ENCODE measurements at regions not wholly inside any gene's neighbourhood (a gene's known extent, or its start where the extent isn't known, plus 50 kb on each side); places are given as distances from the start of the nearest gene placed in this dataset.
A peak's percentile ranks its signal among the peaks of the same experiment; 100 is the strongest.

DNA sequence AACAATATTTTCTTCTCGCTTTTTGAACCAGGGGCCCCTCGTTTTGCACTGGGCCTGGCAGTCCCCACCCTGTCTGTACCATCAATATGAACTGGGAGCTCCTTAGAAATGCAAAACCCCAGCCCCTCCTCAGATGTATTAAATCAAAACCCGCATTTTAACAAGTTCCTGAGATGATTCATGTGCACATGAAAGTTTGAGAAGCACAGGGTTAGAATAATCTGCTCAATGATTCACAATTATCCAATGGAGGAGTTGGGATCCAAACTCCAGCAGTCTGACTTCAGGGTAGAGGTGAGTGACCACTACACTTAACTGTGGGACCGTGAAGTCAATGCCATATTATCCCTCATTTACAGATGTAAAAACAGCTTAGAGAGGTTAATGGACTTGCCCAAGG is 256.4 kb downstream of the IGSF11 start:
- no peaks in the 10 kb centered on the region for H3K36me3 ChIP-seq (ENCODE audit: insufficient read depth)
- no peak overlapping the region for H3K27ac Mint-ChIP-seq
- no peak overlapping the region for H3K4me3 ChIP-seq
- H3K4me2 ChIP-seq = 0 out of 2 replicates have a peak overlapping the region, but pooled peaks have one; percentile 8
- H3K9me3 Mint-ChIP-seq = no peaks in the 10 kb centered on the region
- peaks cover 4% of the 10 kb centered on the region; the same call in 2 of the 3 replicates for H3K4me1 Mint-ChIP-seq
- H3K27ac ChIP-seq (ENCODE audit: low read depth) = no peak overlapping the region
- DNase-seq (ENCODE audit: low spot score) (no peak), ATAC-seq (no peak)
- H3K27me3 ChIP-seq (ENCODE audit: insufficient read depth) = no peaks in the 10 kb centered on the region
- no peaks in the 10 kb centered on the region for H3K4me1 ChIP-seq (ENCODE audit: insufficient read depth)
- no peaks in the 10 kb centered on the region for H3K27me3 Mint-ChIP-seq (ENCODE audit: insufficient read depth, low read depth, poor library complexity)
- no peak overlapping the region for H3K4me3 Mint-ChIP-seq
- no peaks in the 10 kb centered on the region for H3F3A ChIP-seq (replicated peaks; ENCODE audit: low read depth)
- H3K79me2 ChIP-seq (replicated peaks; ENCODE audit: insufficient read depth) = no peaks in the 10 kb centered on the region
- H3K9me2 ChIP-seq (ENCODE audit: insufficient read depth) = no peaks in the 10 kb centered on the region
- no peaks in the 10 kb centered on the region for H4K20me1 ChIP-seq (replicated peaks; ENCODE audit: insufficient read depth)
- H2AFZ ChIP-seq = peak overlapping the region; percentile 86
- H3K36me3 Mint-ChIP-seq (ENCODE audit: low read depth) = no peaks in the 10 kb centered on the region
- TF ChIP-seq, protein P1, sequence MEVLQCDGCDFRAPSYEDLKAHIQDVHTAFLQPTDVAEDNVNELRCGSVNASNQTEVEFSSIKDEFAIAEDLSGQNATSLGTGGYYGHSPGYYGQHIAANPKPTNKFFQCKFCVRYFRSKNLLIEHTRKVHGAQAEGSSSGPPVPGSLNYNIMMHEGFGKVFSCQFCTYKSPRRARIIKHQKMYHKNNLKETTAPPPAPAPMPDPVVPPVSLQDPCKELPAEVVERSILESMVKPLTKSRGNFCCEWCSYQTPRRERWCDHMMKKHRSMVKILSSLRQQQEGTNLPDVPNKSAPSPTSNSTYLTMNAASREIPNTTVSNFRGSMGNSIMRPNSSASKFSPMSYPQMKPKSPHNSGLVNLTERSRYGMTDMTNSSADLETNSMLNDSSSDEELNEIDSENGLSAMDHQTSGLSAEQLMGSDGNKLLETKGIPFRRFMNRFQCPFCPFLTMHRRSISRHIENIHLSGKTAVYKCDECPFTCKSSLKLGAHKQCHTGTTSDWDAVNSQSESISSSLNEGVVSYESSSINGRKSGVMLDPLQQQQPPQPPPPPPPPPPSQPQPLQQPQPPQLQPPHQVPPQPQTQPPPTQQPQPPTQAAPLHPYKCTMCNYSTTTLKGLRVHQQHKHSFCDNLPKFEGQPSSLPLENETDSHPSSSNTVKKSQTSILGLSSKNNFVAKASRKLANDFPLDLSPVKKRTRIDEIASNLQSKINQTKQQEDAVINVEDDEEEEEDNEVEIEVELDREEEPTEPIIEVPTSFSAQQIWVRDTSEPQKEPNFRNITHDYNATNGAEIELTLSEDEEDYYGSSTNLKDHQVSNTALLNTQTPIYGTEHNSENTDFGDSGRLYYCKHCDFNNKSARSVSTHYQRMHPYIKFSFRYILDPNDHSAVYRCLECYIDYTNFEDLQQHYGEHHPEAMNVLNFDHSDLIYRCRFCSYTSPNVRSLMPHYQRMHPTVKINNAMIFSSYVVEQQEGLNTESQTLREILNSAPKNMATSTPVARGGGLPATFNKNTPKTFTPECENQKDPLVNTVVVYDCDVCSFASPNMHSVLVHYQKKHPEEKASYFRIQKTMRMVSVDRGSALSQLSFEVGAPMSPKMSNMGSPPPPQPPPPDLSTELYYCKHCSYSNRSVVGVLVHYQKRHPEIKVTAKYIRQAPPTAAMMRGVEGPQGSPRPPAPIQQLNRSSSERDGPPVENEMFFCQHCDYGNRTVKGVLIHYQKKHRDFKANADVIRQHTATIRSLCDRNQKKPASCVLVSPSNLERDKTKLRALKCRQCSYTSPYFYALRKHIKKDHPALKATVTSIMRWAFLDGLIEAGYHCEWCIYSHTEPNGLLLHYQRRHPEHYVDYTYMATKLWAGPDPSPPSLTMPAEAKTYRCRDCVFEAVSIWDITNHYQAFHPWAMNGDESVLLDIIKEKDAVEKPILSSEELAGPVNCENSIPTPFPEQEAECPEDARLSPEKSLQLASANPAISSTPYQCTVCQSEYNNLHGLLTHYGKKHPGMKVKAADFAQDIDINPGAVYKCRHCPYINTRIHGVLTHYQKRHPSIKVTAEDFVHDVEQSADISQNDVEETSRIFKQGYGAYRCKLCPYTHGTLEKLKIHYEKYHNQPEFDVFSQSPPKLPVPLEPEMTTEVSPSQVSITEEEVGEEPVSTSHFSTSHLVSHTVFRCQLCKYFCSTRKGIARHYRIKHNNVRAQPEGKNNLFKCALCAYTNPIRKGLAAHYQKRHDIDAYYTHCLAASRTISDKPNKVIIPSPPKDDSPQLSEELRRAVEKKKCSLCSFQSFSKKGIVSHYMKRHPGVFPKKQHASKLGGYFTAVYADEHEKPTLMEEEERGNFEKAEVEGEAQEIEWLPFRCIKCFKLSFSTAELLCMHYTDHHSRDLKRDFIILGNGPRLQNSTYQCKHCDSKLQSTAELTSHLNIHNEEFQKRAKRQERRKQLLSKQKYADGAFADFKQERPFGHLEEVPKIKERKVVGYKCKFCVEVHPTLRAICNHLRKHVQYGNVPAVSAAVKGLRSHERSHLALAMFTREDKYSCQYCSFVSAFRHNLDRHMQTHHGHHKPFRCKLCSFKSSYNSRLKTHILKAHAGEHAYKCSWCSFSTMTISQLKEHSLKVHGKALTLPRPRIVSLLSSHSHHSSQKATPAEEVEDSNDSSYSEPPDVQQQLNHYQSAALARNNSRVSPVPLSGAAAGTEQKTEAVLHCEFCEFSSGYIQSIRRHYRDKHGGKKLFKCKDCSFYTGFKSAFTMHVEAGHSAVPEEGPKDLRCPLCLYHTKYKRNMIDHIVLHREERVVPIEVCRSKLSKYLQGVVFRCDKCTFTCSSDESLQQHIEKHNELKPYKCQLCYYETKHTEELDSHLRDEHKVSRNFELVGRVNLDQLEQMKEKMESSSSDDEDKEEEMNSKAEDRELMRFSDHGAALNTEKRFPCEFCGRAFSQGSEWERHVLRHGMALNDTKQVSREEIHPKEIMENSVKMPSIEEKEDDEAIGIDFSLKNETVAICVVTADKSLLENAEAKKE (CRISPR knock-in tag; IDR thresholded peaks at IDR 0.05) = no peak
- no peak for TF ChIP-seq NANOG (IDR thresholded peaks at IDR 0.05; ENCODE audit: borderline replicate concordance)
- TF ChIP-seq, protein P2, sequence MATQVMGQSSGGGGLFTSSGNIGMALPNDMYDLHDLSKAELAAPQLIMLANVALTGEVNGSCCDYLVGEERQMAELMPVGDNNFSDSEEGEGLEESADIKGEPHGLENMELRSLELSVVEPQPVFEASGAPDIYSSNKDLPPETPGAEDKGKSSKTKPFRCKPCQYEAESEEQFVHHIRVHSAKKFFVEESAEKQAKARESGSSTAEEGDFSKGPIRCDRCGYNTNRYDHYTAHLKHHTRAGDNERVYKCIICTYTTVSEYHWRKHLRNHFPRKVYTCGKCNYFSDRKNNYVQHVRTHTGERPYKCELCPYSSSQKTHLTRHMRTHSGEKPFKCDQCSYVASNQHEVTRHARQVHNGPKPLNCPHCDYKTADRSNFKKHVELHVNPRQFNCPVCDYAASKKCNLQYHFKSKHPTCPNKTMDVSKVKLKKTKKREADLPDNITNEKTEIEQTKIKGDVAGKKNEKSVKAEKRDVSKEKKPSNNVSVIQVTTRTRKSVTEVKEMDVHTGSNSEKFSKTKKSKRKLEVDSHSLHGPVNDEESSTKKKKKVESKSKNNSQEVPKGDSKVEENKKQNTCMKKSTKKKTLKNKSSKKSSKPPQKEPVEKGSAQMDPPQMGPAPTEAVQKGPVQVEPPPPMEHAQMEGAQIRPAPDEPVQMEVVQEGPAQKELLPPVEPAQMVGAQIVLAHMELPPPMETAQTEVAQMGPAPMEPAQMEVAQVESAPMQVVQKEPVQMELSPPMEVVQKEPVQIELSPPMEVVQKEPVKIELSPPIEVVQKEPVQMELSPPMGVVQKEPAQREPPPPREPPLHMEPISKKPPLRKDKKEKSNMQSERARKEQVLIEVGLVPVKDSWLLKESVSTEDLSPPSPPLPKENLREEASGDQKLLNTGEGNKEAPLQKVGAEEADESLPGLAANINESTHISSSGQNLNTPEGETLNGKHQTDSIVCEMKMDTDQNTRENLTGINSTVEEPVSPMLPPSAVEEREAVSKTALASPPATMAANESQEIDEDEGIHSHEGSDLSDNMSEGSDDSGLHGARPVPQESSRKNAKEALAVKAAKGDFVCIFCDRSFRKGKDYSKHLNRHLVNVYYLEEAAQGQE (IDR thresholded peaks at IDR 0.05; ENCODE audit: unreplicated experiment) = no peak
- TF ChIP-seq ZNF114 (CRISPR knock-in tag; IDR thresholded peaks at IDR 0.05) = no peak
- TF ChIP-seq CREB1 (CRISPR knock-in tag; IDR thresholded peaks at IDR 0.05; ENCODE audit: low read depth) = no peak
- no peak for TF ChIP-seq STAT1 (IDR thresholded peaks at IDR 0.05; ENCODE audit: unreplicated experiment)
- TF ChIP-seq, protein P3, sequence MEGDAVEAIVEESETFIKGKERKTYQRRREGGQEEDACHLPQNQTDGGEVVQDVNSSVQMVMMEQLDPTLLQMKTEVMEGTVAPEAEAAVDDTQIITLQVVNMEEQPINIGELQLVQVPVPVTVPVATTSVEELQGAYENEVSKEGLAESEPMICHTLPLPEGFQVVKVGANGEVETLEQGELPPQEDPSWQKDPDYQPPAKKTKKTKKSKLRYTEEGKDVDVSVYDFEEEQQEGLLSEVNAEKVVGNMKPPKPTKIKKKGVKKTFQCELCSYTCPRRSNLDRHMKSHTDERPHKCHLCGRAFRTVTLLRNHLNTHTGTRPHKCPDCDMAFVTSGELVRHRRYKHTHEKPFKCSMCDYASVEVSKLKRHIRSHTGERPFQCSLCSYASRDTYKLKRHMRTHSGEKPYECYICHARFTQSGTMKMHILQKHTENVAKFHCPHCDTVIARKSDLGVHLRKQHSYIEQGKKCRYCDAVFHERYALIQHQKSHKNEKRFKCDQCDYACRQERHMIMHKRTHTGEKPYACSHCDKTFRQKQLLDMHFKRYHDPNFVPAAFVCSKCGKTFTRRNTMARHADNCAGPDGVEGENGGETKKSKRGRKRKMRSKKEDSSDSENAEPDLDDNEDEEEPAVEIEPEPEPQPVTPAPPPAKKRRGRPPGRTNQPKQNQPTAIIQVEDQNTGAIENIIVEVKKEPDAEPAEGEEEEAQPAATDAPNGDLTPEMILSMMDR (conservative IDR thresholded peaks at IDR 0.05; ENCODE audit: low read depth in 2 of 2) = no peak
- TF ChIP-seq POLR2AphosphoS5 (IDR thresholded peaks at IDR 0.05; ENCODE audit: low read depth) = no peak
- no peak for TF ChIP-seq EZH2 (IDR thresholded peaks at IDR 0.05; ENCODE audit: low read depth, unreplicated experiment)
- TF ChIP-seq, protein P4, sequence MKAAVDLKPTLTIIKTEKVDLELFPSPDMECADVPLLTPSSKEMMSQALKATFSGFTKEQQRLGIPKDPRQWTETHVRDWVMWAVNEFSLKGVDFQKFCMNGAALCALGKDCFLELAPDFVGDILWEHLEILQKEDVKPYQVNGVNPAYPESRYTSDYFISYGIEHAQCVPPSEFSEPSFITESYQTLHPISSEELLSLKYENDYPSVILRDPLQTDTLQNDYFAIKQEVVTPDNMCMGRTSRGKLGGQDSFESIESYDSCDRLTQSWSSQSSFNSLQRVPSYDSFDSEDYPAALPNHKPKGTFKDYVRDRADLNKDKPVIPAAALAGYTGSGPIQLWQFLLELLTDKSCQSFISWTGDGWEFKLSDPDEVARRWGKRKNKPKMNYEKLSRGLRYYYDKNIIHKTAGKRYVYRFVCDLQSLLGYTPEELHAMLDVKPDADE (IDR thresholded peaks at IDR 0.05) = no peak
- no peak for TF ChIP-seq EZH2phosphoT487 (IDR thresholded peaks at IDR 0.05; ENCODE audit: unreplicated experiment)
- no peak for TF ChIP-seq JUNB (IDR thresholded peaks at IDR 0.05; ENCODE audit: unreplicated experiment)
- TF ChIP-seq ZNF331 (CRISPR knock-in tag; IDR thresholded peaks at IDR 0.05; ENCODE audit: low read depth) = no peak

Data from GM23338 (cell line).